CD4-positive, alpha-beta T cell (primary cell): ENCODE measurements at regions not wholly inside any gene's neighbourhood (a gene's known extent, or its start where the extent isn't known, plus 50 kb on each side); places are given as distances from the start of the nearest gene placed in this dataset.

ENCODE experiments used
- ATAC-seq: fragments of 200-7000 bp; cut with Tn5 transposase; one replicate; pipeline ENCODE4 v1.10.0; 2022; ENCODE audit warnings: mild to moderate bottlenecking; ENCODE audit not compliant: poor library complexity
- CTCF ChIA-PET: fragments of 350-600 bp; sonication (Branson Sonifier 250); formaldehyde crosslinking; loops from one replicate; lab custom pipeline; 2021; ENCODE audit warnings: antibody characterized with exemption, inconsistent platforms; lab: Charles Lee
- POLR2A ChIA-PET: fragments of 350-600 bp; sonication (Branson Sonifier 250); formaldehyde crosslinking; loops from one replicate; lab custom pipeline; 2021; ENCODE audit warnings: antibody characterized with exemption, inconsistent platforms; lab: Charles Lee
- DNase-seq, 14 experiments: peaks; one replicate each; pipeline ENCODE4 v3.0.0-alpha.2; 2013 to 2020; ENCODE audit warnings: mixed read lengths in 2 of 14
- H3K27ac ChIP-seq, 2 donors: one replicate each; pipeline versions ENCODE4 v1.5.1 to v1.7.0; 2013; ENCODE audit warnings: low read length in 2 of 2, low read depth in 1 of 2, mild to moderate bottlenecking in 1 of 2
- H3K27me3 ChIP-seq, 2 experiments: 1 replicate in 1 of 2; 2 replicates in 1 of 2; pipeline versions ENCODE4 v1.6.1 to v1.7.0; 2013; ENCODE audit warnings: low read length in 2 of 2, control low read depth in 1 of 2, mild to moderate bottlenecking in 1 of 2, moderate library complexity in 1 of 2; ENCODE audit not compliant: insufficient read depth in 2 of 2, control insufficient read depth in 1 of 2
- H3K36me3 ChIP-seq: one replicate; pipeline ENCODE4 v1.6.1; 2013; ENCODE audit warnings: low read length, control low read depth; ENCODE audit not compliant: insufficient read depth
- H3K4me1 ChIP-seq: one replicate; pipeline ENCODE4 v1.6.1; 2013; ENCODE audit warnings: low read length, control low read depth; ENCODE audit not compliant: insufficient read depth
- H3K4me3 ChIP-seq: one replicate; pipeline ENCODE4 v1.5.1; 2013; ENCODE audit warnings: mild to moderate bottlenecking, low read length, moderate library complexity
- H3K9me3 ChIP-seq, 2 experiments: 1 replicate in 1 of 2; 2 replicates in 1 of 2; pipeline versions ENCODE4 v1.6.1 to v1.7.0; 2013; ENCODE audit warnings: low read length in 2 of 2, mild to moderate bottlenecking in 2 of 2, control low read depth in 1 of 2, moderate library complexity in 1 of 2; ENCODE audit not compliant: control insufficient read depth in 1 of 2, insufficient read depth in 1 of 2
- H3K27ac Mint-ChIP-seq: one replicate; pipeline ENCODE4 v1.8.0; 2020; ENCODE audit warnings: mixed read lengths
- H3K27me3 Mint-ChIP-seq: one replicate; pipeline ENCODE4 v1.8.0; 2021; ENCODE audit warnings: mixed read lengths
- H3K36me3 Mint-ChIP-seq: one replicate; pipeline ENCODE4 v1.8.0; 2021; ENCODE audit warnings: low read depth, mixed read lengths
- H3K4me1 Mint-ChIP-seq: one replicate; pipeline ENCODE4 v1.8.0; 2021; ENCODE audit warnings: low read depth, mixed read lengths
- H3K4me3 Mint-ChIP-seq: one replicate; pipeline ENCODE4 v1.8.0; 2020; ENCODE audit warnings: mild to moderate bottlenecking, mixed read lengths
- H3K9me3 Mint-ChIP-seq: one replicate; pipeline ENCODE4 v1.8.0; 2020; ENCODE audit warnings: mixed read lengths
- CTCF ChIP-seq: fragments of 200-600 bp; IDR thresholded peaks from one replicate; pipeline ENCODE4 v1.8.0; 2022; ENCODE audit warnings: antibody characterized with exemption, mild to moderate bottlenecking
- intact Hi-C, 2 experiments: fragments of 100-400 bp; cut with DNase I in 1 of 2; cut with micrococcal nuclease in 1 of 2; formaldehyde crosslinking; loops; one replicate each; pipeline versions ENCODE4 v1.15.1 to v1.9.0; 2023 to 2025; cut with DNase I, micrococcal nuclease

- Mint-ChIP-seq H3K27me3 (no peaks in the 10 kb centered on the region), H3K4me1 (no peaks in the 10 kb centered on the region), H3K9me3 (peaks cover 2% of the 10 kb centered on the region), H3K4me3 (no peak overlapping the region), H3K36me3 (no peaks in the 10 kb centered on the region), H3K27ac (no peak overlapping the region)
- intact Hi-C loops, result no loop called here
- CTCF ChIA-PET, result no interaction called here
- H3K4me3 ChIP-seq, result no peak overlapping the region
- no peak for TF ChIP-seq CTCF
- peaks cover 0 to 16% of the 10 kb centered on the region in 2 experiments for H3K9me3 ChIP-seq
- ATAC-seq (no peak), DNase-seq (no peak)
- POLR2A ChIA-PET, result no interaction called here
- no peaks in the 10 kb centered on the region for H3K36me3 ChIP-seq
- H3K27ac ChIP-seq, result no peak overlapping the region
- H3K4me1 ChIP-seq, result no peaks in the 10 kb centered on the region
- no peaks in the 10 kb centered on the region for H3K27me3 ChIP-seq
These were observed 602.7 kb upstream of the CDH5 start for GRCh38 chr16:65763640-65764305.

- Histone ChIP-seq H3K4me3 (no peak overlapping the region), H3K27me3 (no peaks in the 10 kb centered on the region), H3K27ac (no peak overlapping the region), H3K4me1 (no peaks in the 10 kb centered on the region), H3K9me3 (peaks cover 0 to 9% of the 10 kb centered on the region in 2 experiments), H3K36me3 (no peaks in the 10 kb centered on the region)
- H3K27ac Mint-ChIP-seq, result no peak overlapping the region
- CTCF ChIA-PET, result no interaction called here
- H3K4me3 Mint-ChIP-seq, result no peak overlapping the region
- H3K27me3 Mint-ChIP-seq, result no peaks in the 10 kb centered on the region
- H3K9me3 Mint-ChIP-seq, result no peaks in the 10 kb centered on the region
- no peaks in the 10 kb centered on the region for H3K4me1 Mint-ChIP-seq
- intact Hi-C loops, result no loop called here
- no peak for TF ChIP-seq CTCF
- POLR2A ChIA-PET, result no interaction called here
- no peaks in the 10 kb centered on the region for H3K36me3 Mint-ChIP-seq
- ATAC-seq (no peak), DNase-seq (no peak)
These were observed 605.6 kb upstream of the CDH5 start for GRCh38 chr16:65760874-65761273.

- ChIA-PET POLR2A (no interaction called here), CTCF (no interaction called here)
- no peak overlapping the region for H3K4me3 ChIP-seq
- ATAC-seq (no peak), DNase-seq (no peak)
- no peaks in the 10 kb centered on the region for H3K27me3 ChIP-seq
- no peak overlapping the region for H3K27ac ChIP-seq
- intact Hi-C loops, result no loop called here
- H3K4me1 ChIP-seq, result no peaks in the 10 kb centered on the region
- H3K4me1 Mint-ChIP-seq, result no peaks in the 10 kb centered on the region
- no peaks in the 10 kb centered on the region for H3K36me3 ChIP-seq
- H3K27me3 Mint-ChIP-seq, result no peaks in the 10 kb centered on the region
- no peak for TF ChIP-seq CTCF
- H3K9me3 Mint-ChIP-seq, result no peaks in the 10 kb centered on the region
- H3K36me3 Mint-ChIP-seq, result no peaks in the 10 kb centered on the region
- H3K27ac Mint-ChIP-seq, result no peak overlapping the region
- peaks cover 0 to 8% of the 10 kb centered on the region in 2 experiments for H3K9me3 ChIP-seq
- H3K4me3 Mint-ChIP-seq, result no peak overlapping the region
These were observed 607.9 kb upstream of the CDH5 start for GRCh38 chr16:65758620-65759019.
